ENCODE measurements at regions not wholly inside any gene's neighbourhood (a gene's known extent, or its start where the extent isn't known, plus 50 kb on each side); places are given as distances from the start of the nearest gene placed in this dataset.

- TF ChIP-seq REST (IDR thresholded peaks at IDR 0.05) (no peak), YY1 (IDR thresholded peaks at IDR 0.05) (no peak), MAX (IDR thresholded peaks at IDR 0.05) (no peak), HNF4A (conservative IDR thresholded peaks at IDR 0.05) (no peak), TAF1 (conservative IDR thresholded peaks at IDR 0.05) (no peak), CTCF (IDR thresholded peaks at IDR 0.05; ENCODE audit: low read depth, low read length, missing input control) (no peak), RAD21 (IDR thresholded peaks at IDR 0.05) (no peak), ATF3 (IDR thresholded peaks at IDR 0.05) (no peak)
These were observed 581.4 kb downstream of the TNS3 start for GRCh38 chr7:47000561-47000960.

Measured in liver (tissue), 3 donors.